ENCODE measurements at regions not wholly inside any gene's neighbourhood (a gene's known extent, or its start where the extent isn't known, plus 50 kb on each side); places are given as distances from the start of the nearest gene placed in this dataset.

GRCh38 chr6:77536701-77537100, 73.4 kb upstream of the HTR1B start (continued):
- TF ChIP-seq CHD7 (IDR thresholded peaks at IDR 0.05; ENCODE audit: insufficient replicate concordance, low read length) (no peak), CHD2 (IDR thresholded peaks at IDR 0.05; ENCODE audit: low read length) (no peak), NRF1 (IDR thresholded peaks at IDR 0.05; ENCODE audit: low read depth, low read length) (no peak), CTBP2 (IDR thresholded peaks at IDR 0.05; ENCODE audit: borderline replicate concordance, insufficient read depth, insufficient read length, low read length) (no peak), ZNF274 (IDR thresholded peaks at IDR 0.05; ENCODE audit: borderline replicate concordance, extremely low read depth, low read length) (no peak)
